Body of pancreas (tissue), 4 donors: ENCODE measurements at regions not wholly inside any gene's neighbourhood (a gene's known extent, or its start where the extent isn't known, plus 50 kb on each side); places are given as distances from the start of the nearest gene placed in this dataset.
"Not testable (repeated sequence)": the region's sequence is repeated elsewhere in the genome, so short reads cannot be mapped to it uniquely, and the experiment has no call there.

Experiments
- ATAC-seq: fragments of 150-250 bp; one replicate; pipeline ENCODE4 v1.9.1; 2016
- DNase-seq, 4 donors: peaks; one replicate each; pipeline ENCODE4 v3.0.0-alpha.2; 2019
- H3K27ac ChIP-seq, 4 donors: fragments of 200-600 bp; sonication (generic); 1 replicate in 3 of 4; 2 replicates in 1 of 4; pipeline versions ENCODE4 v1.5.1 to v1.6.1; 2016 to 2019; ENCODE audit warnings: mild to moderate bottlenecking in 1 of 4, mixed read lengths in 1 of 4, moderate library complexity in 1 of 4
- H3K27me3 ChIP-seq, 2 donors: fragments of 200-600 bp; sonication (generic); one replicate each; pipeline ENCODE4 v1.6.0; 2016; ENCODE audit warnings: mild to moderate bottlenecking in 1 of 2
- H3K36me3 ChIP-seq, 2 donors: fragments of 200-600 bp; sonication (generic); replicated peaks in 1 of 2; 2 replicates each; pipeline ENCODE4 v1.5.1; 2016; ENCODE audit warnings: low read depth in 2 of 2; ENCODE audit not compliant: insufficient read depth in 1 of 2
- H3K4me1 ChIP-seq: fragments of 200-600 bp; sonication (generic); one replicate; pipeline ENCODE4 v1.6.0; 2016
- H3K4me3 ChIP-seq, 2 donors: fragments of 200-600 bp; sonication (generic); 1 replicate in 1 of 2; 2 replicates in 1 of 2; pipeline ENCODE4 v1.5.1; 2016 to 2019
- H3K9me3 ChIP-seq, 3 donors: fragments of 200-600 bp; sonication (generic); 1 replicate in 2 of 3; 2 replicates in 1 of 3; pipeline ENCODE4 v1.5.1; 2016
- POLR2A ChIP-seq, 3 donors: fragments of 450-650 bp; IDR thresholded peaks; one replicate each; pipeline ENCODE4 v1.6.1; 2016; ENCODE audit warnings: antibody characterized with exemption in 3 of 3, mild to moderate bottlenecking in 2 of 3
- WGBS, 2 donors: methylation state at CpG; one replicate each; pipeline ENCODE4 v1.1.5; 2017; 5-methylcytosine and 5-hydroxymethylcytosine counted together
- intact Hi-C: fragments of 100-400 bp; cut with DNase I; formaldehyde crosslinking; loops from one replicate; pipeline ENCODE4 v1.15.1; 2023
- TF ChIP-seq, protein P1 (sequence below), 7 experiments: fragments of 450-650 bp in 4 of 7; fragments of 200-600 bp in 3 of 7; sonication (generic) in 3 of 7; IDR thresholded peaks; one replicate each; pipeline ENCODE4 v1.5.1; 2016 to 2019; ENCODE audit warnings: antibody characterized with exemption in 7 of 7

DNA sequence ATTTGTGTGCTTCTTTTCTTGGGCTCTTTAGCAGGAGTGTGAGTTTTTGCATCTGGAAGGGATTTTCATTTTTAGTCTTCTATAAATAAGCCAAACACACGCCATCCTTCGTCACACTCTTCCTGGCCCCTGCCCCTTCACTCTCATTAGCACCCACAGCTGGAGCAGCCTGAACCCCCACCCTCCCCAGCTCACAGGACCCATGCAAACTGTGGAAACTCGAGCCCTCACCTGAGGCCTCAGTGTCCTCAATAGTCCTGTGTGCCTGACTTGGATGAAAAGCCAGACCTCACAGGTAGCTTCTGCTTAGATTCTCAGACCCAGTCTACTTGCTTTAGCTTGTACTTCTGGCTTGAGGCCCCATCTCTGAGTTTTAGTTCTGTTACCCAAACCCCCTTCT lies 167.9 kb downstream of the MTHFS start:
- ATAC-seq (no peak), DNase-seq (no peak)
- no peaks in the 10 kb centered on the region for H3K36me3 ChIP-seq
- H3K4me1 ChIP-seq = no peaks in the 10 kb centered on the region
- no peak overlapping the region for H3K4me3 ChIP-seq
- H3K27me3 ChIP-seq = no peaks in the 10 kb centered on the region
- WGBS, 2 donors = 64 to 79% methylated on average over 3 of the region's 3 CpGs
- H3K9me3 ChIP-seq = no peaks in the 10 kb centered on the region
- H3K27ac ChIP-seq = no peak overlapping the region
- intact Hi-C loops = no loop called here
- no peak for TF ChIP-seq POLR2A (IDR thresholded peaks at IDR 0.05)
- TF ChIP-seq, protein P1, sequence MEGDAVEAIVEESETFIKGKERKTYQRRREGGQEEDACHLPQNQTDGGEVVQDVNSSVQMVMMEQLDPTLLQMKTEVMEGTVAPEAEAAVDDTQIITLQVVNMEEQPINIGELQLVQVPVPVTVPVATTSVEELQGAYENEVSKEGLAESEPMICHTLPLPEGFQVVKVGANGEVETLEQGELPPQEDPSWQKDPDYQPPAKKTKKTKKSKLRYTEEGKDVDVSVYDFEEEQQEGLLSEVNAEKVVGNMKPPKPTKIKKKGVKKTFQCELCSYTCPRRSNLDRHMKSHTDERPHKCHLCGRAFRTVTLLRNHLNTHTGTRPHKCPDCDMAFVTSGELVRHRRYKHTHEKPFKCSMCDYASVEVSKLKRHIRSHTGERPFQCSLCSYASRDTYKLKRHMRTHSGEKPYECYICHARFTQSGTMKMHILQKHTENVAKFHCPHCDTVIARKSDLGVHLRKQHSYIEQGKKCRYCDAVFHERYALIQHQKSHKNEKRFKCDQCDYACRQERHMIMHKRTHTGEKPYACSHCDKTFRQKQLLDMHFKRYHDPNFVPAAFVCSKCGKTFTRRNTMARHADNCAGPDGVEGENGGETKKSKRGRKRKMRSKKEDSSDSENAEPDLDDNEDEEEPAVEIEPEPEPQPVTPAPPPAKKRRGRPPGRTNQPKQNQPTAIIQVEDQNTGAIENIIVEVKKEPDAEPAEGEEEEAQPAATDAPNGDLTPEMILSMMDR (IDR thresholded peaks at IDR 0.05) = no peak

DNA sequence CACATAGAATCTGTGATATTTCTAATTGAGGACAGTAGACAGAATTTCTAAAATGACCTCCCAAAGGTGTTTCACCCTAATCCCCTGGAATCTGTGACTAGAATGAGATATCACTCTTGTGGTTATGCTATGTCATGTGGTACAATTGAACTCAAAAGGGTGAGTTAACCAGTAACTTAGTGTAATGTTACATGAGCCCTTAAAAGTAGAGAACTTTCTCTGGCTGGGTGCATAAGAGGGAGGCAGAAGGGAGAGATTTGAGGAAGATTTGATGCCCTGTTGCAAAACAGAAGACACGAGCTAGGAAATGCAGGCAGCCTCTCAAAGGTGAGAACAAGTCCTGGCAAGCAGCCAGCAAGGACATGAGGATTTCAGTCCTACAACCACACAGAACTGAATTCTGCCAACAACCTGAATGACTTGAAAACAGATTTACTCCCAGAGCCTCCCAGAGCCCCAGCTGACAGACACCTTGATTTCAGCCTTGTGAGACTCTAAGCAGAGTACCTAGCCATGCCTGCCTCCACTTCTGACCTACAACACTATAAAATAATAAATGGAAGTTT lies 160.3 kb downstream of the MTHFS start:
- no peak for ATAC-seq
- Histone ChIP-seq H3K27ac (no peak overlapping the region), H3K4me3 (no peak overlapping the region), H3K27me3 (no peaks in the 10 kb centered on the region), H3K9me3 (peaks cover 0 to 11% (median 0%) of the 10 kb centered on the region in 3 donors), H3K4me1 (no peaks in the 10 kb centered on the region), H3K36me3 (no peaks in the 10 kb centered on the region)
- TF ChIP-seq, protein P1 (IDR thresholded peaks at IDR 0.05) = no peak
- TF ChIP-seq POLR2A (IDR thresholded peaks at IDR 0.05) = no peak
- 64 to 82% methylated on average over 1 of the region's 1 CpG for WGBS, 2 donors
- DNase-seq = no peak
- intact Hi-C loops = no loop called here

DNA sequence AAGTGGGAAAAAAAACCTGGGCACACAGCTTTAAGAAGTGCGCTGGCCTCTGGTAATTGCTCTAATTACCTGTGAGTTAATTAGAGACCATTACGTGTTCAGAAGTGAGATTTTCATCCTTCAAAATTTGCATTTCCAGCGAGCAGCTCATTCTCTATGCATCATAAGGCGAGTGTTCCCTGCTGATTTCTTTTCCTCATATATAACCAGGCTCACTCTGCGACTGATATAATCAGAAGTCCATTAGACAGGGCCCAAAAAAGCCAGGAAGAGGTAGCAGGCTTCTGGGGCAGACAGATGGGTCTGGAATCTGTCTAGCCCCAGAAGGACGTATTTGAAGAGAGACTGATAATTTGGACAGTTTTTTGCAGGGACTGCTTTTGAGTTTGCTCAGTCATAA lies 158.7 kb downstream of the MTHFS start:
- no peaks in the 10 kb centered on the region for H3K36me3 ChIP-seq
- ATAC-seq (no peak), DNase-seq (no peak)
- 72 to 76% methylated on average over 6 of the region's 6 CpGs for WGBS, 2 donors
- H3K27me3 ChIP-seq = no peaks in the 10 kb centered on the region
- no peak for TF ChIP-seq POLR2A (IDR thresholded peaks at IDR 0.05)
- TF ChIP-seq, protein P1 (IDR thresholded peaks at IDR 0.05) = no peak
- no peaks in the 10 kb centered on the region for H3K4me1 ChIP-seq
- no peak overlapping the region for H3K27ac ChIP-seq
- intact Hi-C loops = no loop called here
- H3K4me3 ChIP-seq = no peak overlapping the region
- peaks cover 0 to 11% (median 0%) of the 10 kb centered on the region in 3 donors for H3K9me3 ChIP-seq

DNA sequence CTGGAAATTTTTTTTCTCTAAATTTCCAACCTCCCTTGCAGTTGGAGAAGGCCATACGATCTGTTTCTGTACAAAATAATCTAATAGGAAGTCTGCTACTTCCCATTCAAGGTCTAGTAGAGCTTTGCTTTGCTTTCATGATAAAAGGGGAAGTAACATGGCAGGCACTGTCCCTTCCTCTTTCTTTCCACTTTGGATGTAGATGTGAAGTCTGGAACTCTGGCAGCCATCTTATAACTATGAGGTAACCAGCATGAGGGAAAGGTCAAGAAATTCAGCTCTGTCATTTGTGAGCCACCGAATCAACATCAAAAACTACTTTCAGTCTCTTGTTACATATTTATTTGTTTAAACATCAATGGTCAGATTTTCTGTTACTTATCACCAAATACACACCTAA lies 156.3 kb downstream of the MTHFS start:
- Histone ChIP-seq H3K4me3 (no peak overlapping the region), H3K36me3 (no peaks in the 10 kb centered on the region), H3K4me1 (no peaks in the 10 kb centered on the region), H3K9me3 (peaks cover 0 to 11% (median 0%) of the 10 kb centered on the region in 3 donors), H3K27ac (no peak overlapping the region), H3K27me3 (no peaks in the 10 kb centered on the region)
- TF ChIP-seq, protein P1 (IDR thresholded peaks at IDR 0.05) = no peak
- TF ChIP-seq POLR2A (IDR thresholded peaks at IDR 0.05) = no peak
- ATAC-seq = no peak
- WGBS, 2 donors = 72 to 74% methylated on average over 2 of the region's 2 CpGs
- no peak for DNase-seq
- intact Hi-C loops = no loop called here

DNA sequence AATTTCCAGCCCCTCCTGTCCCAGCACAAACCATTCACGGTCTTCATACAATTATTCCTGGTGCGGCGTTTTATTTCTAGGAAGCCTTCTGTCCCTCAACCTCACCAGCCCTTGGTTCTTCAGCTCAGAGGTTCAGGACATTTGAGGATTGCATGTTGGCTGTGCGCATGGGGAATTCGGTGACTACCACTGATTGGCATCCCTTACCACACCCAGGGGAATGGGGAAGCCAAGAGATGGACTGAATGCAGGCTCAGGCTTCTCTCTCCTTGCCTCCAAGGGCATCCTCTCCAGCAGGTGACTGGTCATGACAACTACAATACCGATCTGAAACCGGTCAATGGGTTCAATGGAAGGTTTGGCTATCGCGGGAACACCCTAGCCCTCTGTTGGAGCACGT lies 153.8 kb downstream of the MTHFS start:
- intact Hi-C loops = no loop called here
- H3K4me3 ChIP-seq = no peak overlapping the region
- WGBS, 2 donors = 94% methylated on average over 10 of the region's 10 CpGs
- no peak overlapping the region for H3K27ac ChIP-seq
- no peaks in the 10 kb centered on the region for H3K9me3 ChIP-seq
- no peaks in the 10 kb centered on the region for H3K4me1 ChIP-seq
- H3K27me3 ChIP-seq = no peaks in the 10 kb centered on the region
- TF ChIP-seq, protein P1 (IDR thresholded peaks at IDR 0.05) = no peak
- H3K36me3 ChIP-seq = no peaks in the 10 kb centered on the region
- ATAC-seq (no peak), DNase-seq (no peak)

DNA sequence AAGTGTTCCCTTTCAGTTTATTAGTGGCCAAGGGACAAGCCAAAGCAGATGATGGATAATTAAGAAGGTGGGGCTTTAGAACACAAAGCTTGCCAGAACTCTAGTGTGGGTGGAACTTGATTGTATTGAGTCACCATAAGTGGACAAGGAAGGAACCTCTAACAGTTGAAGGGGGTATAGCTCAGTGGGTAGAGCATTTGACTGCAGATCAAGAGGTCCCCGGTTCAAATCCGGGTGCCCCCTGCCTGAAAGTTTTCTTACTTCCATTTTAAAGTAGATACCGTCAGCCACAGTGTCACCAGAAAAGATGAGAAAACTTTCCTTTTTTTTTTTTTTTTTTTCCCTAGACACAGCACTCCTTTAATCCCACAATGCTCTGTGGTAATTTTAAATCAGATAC lies 152.3 kb downstream of the MTHFS start:
- ATAC-seq, DNase-seq: not testable (repeated sequence)
- 48 to 52% methylated on average over 3 of the region's 3 CpGs for WGBS, 2 donors

More for the DNA sequence above, 152.3 kb downstream of the MTHFS start:
- H3K4me3 ChIP-seq, H3K27ac ChIP-seq, H3K27me3 ChIP-seq, H3K36me3 ChIP-seq, H3K9me3 ChIP-seq, H3K4me1 ChIP-seq, intact Hi-C loops: not testable (repeated sequence)
